ENCODE measurements at regions not wholly inside any gene's neighbourhood (a gene's known extent, or its start where the extent isn't known, plus 50 kb on each side); places are given as distances from the start of the nearest gene placed in this dataset.

- Mint-ChIP-seq H3K36me3 (ENCODE audit: insufficient read depth, unreplicated experiment) (no peaks in the 10 kb centered on the region), H3K27me3 (ENCODE audit: unreplicated experiment) (no peaks in the 10 kb centered on the region), H3K4me3 (ENCODE audit: low read depth, unreplicated experiment) (no peak overlapping the region), H3K27ac (ENCODE audit: unreplicated experiment) (no peak overlapping the region), H3K4me1 (ENCODE audit: low read depth, unreplicated experiment) (no peaks in the 10 kb centered on the region), H3K9me3 (ENCODE audit: low read depth, unreplicated experiment) (peaks cover 20% of the 10 kb centered on the region)
- no peak for TF ChIP-seq CTCF (IDR thresholded peaks at IDR 0.05; ENCODE audit: unreplicated experiment)
- no TSS peak for BruUV-seq (replicated peaks)
- DNase-seq, result no peak
- intact Hi-C loops (cut with micrococcal nuclease; ENCODE audit: unreplicated experiment), result no loop called here
- CTCF ChIA-PET, result no interaction called here
Observed at GRCh38 chr4:62531264-62531663, 1331.1 kb downstream of the ADGRL3 start.

- DNase-seq, result no peak
- H3K27me3 Mint-ChIP-seq (ENCODE audit: unreplicated experiment), result no peaks in the 10 kb centered on the region
- no peak for TF ChIP-seq CTCF (IDR thresholded peaks at IDR 0.05; ENCODE audit: unreplicated experiment)
- H3K9me3 Mint-ChIP-seq (ENCODE audit: low read depth, unreplicated experiment), result peaks cover 16% of the 10 kb centered on the region
- intact Hi-C loops (cut with micrococcal nuclease; ENCODE audit: unreplicated experiment), result no loop called here
- H3K4me3 Mint-ChIP-seq (ENCODE audit: low read depth, unreplicated experiment), result no peak overlapping the region
- H3K4me1 Mint-ChIP-seq (ENCODE audit: low read depth, unreplicated experiment), result no peaks in the 10 kb centered on the region
- no peaks in the 10 kb centered on the region for H3K36me3 Mint-ChIP-seq (ENCODE audit: insufficient read depth, unreplicated experiment)
- H3K27ac Mint-ChIP-seq (ENCODE audit: unreplicated experiment), result no peak overlapping the region
- CTCF ChIA-PET, result no interaction called here
- BruUV-seq (replicated peaks), result no TSS peak
Observed at GRCh38 chr4:62528874-62529273, 1328.7 kb downstream of the ADGRL3 start.

GRCh38 chr4:62526671-62527070, 1326.5 kb downstream of the ADGRL3 start:
- CTCF ChIA-PET, result no interaction called here
- no TSS peak for BruUV-seq (replicated peaks)
- DNase-seq, result no peak
- Mint-ChIP-seq H3K36me3 (ENCODE audit: insufficient read depth, unreplicated experiment) (no peaks in the 10 kb centered on the region), H3K4me1 (ENCODE audit: low read depth, unreplicated experiment) (no peaks in the 10 kb centered on the region), H3K4me3 (ENCODE audit: low read depth, unreplicated experiment) (no peak overlapping the region), H3K27me3 (ENCODE audit: unreplicated experiment) (no peaks in the 10 kb centered on the region), H3K27ac (ENCODE audit: unreplicated experiment) (no peak overlapping the region), H3K9me3 (ENCODE audit: low read depth, unreplicated experiment) (peaks cover 12% of the 10 kb centered on the region)
- TF ChIP-seq CTCF (IDR thresholded peaks at IDR 0.05; ENCODE audit: unreplicated experiment), result no peak
- intact Hi-C loops (cut with micrococcal nuclease; ENCODE audit: unreplicated experiment), result no loop called here

GRCh38 chr4:62523256-62523655, 1323.1 kb downstream of the ADGRL3 start:
- H3K4me1 Mint-ChIP-seq (ENCODE audit: low read depth, unreplicated experiment), result no peaks in the 10 kb centered on the region
- BruUV-seq (replicated peaks), result no TSS peak
- H3K36me3 Mint-ChIP-seq (ENCODE audit: insufficient read depth, unreplicated experiment), result no peaks in the 10 kb centered on the region
- H3K27ac Mint-ChIP-seq (ENCODE audit: unreplicated experiment), result no peak overlapping the region
- DNase-seq, result no peak
- H3K4me3 Mint-ChIP-seq (ENCODE audit: low read depth, unreplicated experiment), result no peak overlapping the region
- CTCF ChIA-PET, result no interaction called here
- peaks cover 4% of the 10 kb centered on the region for H3K9me3 Mint-ChIP-seq (ENCODE audit: low read depth, unreplicated experiment)
- no peaks in the 10 kb centered on the region for H3K27me3 Mint-ChIP-seq (ENCODE audit: unreplicated experiment)
- intact Hi-C loops (cut with micrococcal nuclease; ENCODE audit: unreplicated experiment), result no loop called here
- no peak for TF ChIP-seq CTCF (IDR thresholded peaks at IDR 0.05; ENCODE audit: unreplicated experiment)

GRCh38 chr4:62522273-62522672, 1322.1 kb downstream of the ADGRL3 start:
- no TSS peak for BruUV-seq (replicated peaks)
- CTCF ChIA-PET, result no interaction called here
- intact Hi-C loops (cut with micrococcal nuclease; ENCODE audit: unreplicated experiment), result no loop called here
- no peaks in the 10 kb centered on the region for H3K36me3 Mint-ChIP-seq (ENCODE audit: insufficient read depth, unreplicated experiment)
- TF ChIP-seq CTCF (IDR thresholded peaks at IDR 0.05; ENCODE audit: unreplicated experiment), result no peak
- H3K27ac Mint-ChIP-seq (ENCODE audit: unreplicated experiment), result no peak overlapping the region
- no peak for DNase-seq
- H3K4me3 Mint-ChIP-seq (ENCODE audit: low read depth, unreplicated experiment), result no peak overlapping the region
- no peaks in the 10 kb centered on the region for H3K27me3 Mint-ChIP-seq (ENCODE audit: unreplicated experiment)
- H3K9me3 Mint-ChIP-seq (ENCODE audit: low read depth, unreplicated experiment), result peaks cover 4% of the 10 kb centered on the region
- no peaks in the 10 kb centered on the region for H3K4me1 Mint-ChIP-seq (ENCODE audit: low read depth, unreplicated experiment)
